ENCODE measurements at regions not wholly inside any gene's neighbourhood (a gene's known extent, or its start where the extent isn't known, plus 50 kb on each side); places are given as distances from the start of the nearest gene placed in this dataset.
"Not testable (repeated sequence)": the region's sequence is repeated elsewhere in the genome, so short reads cannot be mapped to it uniquely, and the experiment has no call there.

DNA sequence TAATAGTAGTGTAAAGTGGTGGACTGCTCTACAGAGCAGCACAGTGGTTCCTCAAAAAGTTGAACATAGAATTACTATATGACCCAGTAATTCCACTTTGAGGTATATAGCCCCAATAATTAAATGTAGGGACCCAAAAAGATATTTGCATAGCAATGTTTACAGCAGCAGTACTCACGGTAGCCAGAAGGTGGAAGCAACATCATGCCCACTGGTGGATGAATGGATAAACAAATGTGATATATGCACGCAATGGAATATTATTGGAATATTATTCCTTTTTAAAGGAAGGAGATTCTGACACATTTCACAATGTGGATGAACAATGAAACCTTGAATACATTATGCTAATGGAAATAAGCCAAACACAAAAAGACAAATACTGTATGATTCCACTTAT, 121.4 kb downstream of the POTEM start:
- TF ChIP-seq, protein P1, sequence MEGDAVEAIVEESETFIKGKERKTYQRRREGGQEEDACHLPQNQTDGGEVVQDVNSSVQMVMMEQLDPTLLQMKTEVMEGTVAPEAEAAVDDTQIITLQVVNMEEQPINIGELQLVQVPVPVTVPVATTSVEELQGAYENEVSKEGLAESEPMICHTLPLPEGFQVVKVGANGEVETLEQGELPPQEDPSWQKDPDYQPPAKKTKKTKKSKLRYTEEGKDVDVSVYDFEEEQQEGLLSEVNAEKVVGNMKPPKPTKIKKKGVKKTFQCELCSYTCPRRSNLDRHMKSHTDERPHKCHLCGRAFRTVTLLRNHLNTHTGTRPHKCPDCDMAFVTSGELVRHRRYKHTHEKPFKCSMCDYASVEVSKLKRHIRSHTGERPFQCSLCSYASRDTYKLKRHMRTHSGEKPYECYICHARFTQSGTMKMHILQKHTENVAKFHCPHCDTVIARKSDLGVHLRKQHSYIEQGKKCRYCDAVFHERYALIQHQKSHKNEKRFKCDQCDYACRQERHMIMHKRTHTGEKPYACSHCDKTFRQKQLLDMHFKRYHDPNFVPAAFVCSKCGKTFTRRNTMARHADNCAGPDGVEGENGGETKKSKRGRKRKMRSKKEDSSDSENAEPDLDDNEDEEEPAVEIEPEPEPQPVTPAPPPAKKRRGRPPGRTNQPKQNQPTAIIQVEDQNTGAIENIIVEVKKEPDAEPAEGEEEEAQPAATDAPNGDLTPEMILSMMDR (IDR thresholded peaks at IDR 0.05), result not testable (repeated sequence)
- not testable (repeated sequence) for TF ChIP-seq POLR2A (IDR thresholded peaks at IDR 0.05)

Measured in right lobe of liver (tissue), 4 donors.